ELR (cell line): ENCODE measurements at regions not wholly inside any gene's neighbourhood (a gene's known extent, or its start where the extent isn't known, plus 50 kb on each side); places are given as distances from the start of the nearest gene placed in this dataset.

Experiments
- DNase-seq: peaks from one replicate; pipeline ENCODE4 v3.0.0-alpha.2; 2015; ENCODE audit warnings: low read depth

DNA sequence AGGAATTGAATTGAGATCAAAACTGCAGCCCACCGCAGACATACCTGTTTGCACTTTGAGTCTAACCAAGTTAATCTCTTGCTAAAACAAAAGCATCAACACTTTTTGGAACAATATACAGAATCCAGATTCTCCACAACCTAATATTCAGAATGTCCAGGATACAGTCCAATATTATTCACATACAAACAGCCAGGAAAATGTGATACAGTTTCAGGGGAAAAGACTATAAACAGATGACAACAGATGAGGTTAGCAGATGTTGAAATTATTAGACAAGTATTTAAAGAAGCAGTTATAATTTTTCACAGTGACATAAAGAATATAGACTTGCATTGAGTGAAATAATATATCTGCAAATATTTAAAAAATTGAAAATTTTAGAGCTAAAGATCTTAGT, 678.1 kb upstream of the CXADR start:
- no peak for DNase-seq

DNA sequence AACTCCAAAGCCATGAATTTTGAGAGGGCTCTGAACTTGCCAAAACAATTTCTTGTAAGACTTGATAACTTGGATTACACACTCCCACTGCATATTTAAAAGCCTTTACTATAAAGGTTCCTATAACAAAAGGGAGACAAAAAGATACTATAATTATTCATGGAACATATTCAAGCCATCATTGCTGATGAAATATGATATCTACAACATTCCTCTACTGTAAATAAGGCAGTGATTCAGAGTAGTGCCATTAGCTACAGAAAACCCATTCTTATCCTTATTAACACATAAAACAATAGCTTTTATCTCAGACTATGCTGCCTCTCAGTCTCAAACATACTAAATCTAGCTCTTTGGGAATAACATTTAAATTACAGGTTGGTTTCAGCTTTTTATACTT, 675.5 kb upstream of the CXADR start:
- DNase-seq = peak; percentile 19

DNA sequence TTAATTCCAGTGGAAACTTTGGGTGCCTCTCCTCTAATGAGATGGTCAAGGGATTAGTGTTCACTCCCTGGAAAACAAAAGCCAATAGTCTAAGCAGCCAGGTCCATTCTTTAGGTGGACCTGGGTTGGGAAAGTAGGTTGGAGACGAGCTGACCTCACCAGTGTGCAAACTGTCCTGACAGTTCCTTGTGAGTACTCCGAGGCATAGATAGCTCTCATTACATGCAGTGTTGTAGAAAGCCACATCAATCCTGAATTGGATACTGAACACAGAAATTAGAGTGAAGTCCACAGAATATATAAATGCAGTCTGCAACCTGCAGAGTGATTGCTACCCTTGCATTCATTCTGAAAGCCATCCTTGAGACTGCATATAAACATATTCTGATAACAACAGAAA, 675.1 kb upstream of the CXADR start:
- no peak for DNase-seq

DNA sequence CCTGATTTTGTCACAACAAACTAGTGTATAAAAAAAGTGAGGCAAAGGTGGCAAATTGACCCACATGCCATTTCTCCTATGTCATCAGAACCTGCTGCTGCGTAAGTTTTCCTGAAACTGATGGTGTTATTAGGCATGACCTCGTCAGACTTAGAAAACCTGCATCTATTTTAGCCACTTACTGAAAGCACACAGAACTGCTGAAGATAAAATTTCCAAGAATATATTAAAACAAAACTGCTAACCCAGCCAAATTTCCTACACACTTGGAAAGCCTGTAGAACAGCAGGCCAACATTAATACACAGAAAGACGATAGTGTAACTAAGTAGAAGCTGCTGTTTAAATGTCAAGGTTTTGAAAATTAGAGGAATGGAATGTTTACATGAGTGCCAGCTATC, 674.5 kb upstream of the CXADR start:
- peak; percentile 10 for DNase-seq

DNA sequence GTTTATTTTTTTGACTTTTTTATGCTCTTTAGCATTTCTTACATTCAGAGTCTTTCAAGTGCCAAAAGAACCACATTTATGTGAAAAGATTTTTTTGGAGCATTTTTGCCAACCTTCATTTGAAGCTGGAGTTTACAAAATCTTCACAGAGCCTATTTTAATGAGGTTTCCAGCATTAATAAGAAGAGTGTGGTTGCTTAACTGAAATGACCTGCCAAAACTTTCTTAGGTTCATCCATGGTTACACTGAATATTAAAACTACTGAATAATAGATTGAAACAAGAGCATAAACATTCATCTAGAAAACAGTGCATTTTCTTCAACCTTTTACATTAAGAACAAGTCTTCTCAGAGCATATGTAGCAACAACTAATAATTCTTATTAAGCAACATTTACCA, 672.3 kb upstream of the CXADR start:
- no peak for DNase-seq

DNA sequence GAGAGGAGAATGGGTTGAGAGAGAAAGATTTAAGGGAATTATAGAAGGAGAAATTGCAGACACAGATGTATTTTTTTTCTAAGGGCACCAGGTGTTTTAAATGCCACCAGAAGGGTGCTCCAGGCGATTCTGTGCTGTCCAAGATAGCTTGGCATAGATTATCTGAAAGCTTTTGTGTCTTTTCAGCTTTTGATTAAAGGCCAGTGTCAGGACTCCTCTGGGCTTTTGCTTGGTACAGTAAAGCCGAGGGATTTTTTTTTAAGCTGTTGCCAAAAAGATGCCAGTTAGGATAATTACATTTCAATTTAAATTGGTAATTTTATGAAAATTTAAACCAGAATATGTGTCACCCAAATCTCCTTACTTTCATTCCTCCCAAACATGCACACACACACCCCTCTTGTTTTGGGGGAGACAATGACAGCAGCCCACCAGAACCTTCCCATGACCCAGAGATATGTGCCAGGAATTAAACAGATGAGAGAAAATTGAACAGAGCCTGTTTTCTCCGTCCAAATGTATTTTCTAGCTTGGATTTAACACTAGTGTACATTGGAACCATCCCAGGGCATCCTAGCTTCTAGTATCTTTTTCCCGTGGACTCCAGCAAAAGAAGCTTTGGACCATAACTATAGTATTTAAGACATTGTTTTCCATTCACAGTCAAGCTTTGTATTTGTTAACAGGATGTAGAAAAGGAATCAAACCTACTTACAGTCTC, 670.7 kb upstream of the CXADR start:
- DNase-seq = no peak

DNA sequence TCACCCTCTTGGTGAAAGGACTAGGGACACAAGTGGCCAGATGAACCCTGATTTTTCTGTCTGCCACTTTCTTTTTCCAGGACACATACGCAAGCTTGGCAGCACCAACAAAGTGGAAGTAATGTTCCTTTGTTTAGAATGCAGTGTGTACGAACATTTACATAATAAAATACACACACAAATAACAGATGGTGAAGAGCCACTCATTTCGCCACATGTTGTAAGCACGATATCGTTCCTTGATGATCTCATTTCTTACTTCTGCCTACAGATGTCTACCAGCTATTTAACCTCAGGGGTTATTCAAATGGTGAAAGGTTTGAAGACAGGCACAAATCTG, 670.2 kb upstream of the CXADR start:
- DNase-seq = peak; percentile 22

DNA sequence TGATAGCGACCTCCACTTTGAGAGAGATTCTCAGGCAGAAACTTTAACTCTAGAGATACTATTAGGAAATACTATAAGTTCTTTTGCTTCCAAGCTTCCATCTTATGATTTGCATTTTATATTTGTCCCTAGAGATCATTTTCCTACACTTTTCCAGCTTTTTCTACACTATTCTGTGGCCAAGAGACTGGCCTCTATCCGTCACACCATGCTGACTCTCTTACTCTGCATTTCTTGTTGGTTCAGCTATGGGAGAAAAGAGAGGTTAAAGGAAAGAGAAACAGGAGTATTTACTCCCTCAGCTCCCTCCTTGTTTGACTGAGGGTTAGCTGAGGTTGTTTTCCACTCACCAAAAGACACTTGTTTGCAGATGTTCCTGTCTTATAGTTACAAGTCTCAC, 665.6 kb upstream of the CXADR start:
- no peak for DNase-seq

DNA sequence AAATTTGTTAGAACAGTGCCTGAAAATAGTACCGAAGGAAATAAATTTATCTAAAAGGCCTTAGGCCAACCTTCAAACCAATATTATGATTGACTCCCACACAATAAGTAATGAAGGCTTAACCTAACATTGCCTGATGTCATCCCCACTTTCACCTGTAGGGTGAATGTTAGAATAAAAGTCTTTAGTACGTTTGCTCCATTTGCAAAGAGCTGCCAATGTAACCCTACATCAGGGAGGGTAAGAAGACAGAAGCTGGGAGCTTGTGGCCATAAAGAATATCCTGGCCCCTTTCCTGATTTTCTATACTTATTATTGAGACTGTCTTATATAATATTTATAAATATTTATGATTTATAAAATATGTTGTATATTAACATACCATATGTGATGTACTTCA, 661.8 kb upstream of the CXADR start:
- no peak for DNase-seq

DNA sequence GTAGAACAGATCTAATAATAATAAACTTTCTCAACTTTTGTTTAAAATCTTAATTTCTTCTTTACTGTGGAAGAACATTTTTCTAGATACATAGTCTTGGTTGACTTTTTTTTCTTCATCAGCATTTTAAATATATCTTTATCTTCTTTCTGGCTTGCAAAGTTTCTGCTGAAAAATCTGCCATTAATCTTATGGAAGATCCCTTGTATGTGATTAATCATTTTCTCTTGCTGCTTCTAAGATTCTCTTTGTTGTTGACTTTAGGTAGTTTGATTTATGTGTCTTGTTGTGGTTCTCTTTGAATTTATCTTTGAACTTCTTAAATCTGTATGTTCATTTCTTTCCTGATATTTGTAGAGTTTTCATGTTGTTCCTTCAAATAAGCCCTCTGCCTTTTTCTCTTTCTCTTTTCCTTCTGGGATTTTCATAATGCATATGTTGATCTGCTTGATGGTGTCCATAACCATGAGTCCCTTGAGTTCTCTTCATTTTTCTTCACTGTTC, 657.6 kb upstream of the CXADR start:
- DNase-seq = no peak

DNA sequence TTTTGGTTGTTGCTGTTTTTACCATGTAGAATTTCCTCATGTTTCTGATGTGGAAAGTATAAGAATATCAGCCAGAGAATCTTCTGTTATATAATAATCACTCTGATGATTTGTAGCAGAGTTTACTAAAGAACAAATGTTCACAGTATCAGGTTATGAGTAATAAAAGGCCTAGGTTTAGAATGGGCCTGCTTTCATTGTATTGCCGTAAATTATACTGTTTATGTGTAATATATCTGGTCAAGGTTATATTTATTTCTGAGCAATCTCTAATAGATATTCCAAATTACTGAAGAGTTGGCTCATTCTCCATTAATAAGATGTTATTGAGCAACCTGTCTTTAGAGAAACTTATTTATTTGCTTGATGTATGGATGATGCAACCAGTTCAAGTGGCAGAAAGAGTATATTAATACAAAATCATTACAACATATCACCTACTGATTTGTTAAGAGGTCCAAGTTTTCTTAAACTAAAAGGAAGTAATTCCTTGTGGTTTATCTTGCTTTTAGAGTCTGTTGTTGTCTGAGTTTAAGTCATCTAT, 649.4 kb upstream of the CXADR start:
- no peak for DNase-seq

DNA sequence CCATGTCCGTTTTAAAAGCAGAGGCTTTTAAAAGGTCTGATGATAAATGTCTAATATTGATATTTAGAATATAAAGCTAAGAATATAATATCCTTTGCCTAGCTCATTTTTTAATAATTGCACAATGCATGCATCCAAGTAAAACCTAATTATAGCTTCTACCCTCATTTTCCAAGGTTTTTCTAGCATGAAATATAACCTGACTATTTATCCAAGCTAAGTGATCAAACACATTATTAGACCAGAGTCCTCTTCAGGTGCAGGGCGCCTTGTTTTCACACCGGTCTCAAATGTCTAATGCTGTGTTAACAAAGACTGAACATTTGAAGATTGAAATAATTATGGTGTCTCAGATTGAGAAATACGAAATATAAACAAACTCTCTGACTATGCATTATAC, 648.9 kb upstream of the CXADR start:
- no peak for DNase-seq

DNA sequence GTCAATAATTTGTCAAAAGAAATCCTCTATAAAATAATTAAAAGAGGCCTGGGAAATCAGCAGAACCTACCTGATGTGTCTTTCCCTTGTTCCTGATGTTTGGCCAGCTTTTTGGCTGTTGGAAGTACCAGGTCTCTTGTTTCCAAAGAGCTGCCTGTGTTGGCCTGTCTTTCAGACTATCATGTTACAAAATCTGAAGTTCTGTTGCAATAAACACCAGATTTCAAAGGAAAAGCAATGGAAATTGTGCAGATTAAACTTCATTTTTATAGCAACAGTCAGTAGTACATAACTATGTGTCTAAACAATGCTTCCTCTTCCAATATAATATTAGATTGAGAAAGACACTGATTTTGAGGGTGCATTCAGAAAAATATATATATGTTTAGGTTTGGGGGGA, 647.2 kb upstream of the CXADR start:
- DNase-seq = no peak

DNA sequence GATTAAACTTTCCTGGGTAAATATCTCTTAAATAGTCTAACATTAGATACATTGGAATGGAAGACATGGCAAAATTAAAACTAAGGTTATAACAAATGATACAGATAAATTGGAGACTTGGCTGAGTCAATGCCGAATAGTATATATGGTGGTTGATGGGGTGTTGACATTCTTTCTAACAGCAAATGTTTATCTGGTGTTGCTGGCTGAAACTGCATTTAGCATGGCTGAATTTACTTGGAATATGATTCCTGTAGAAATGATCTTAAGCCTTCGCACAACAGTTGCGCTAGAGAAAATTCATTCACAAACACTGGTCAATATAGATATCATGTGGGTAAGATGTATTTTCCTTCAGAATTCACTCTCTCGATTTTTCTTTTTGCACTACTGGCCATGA, 646.0 kb upstream of the CXADR start:
- no peak for DNase-seq

DNA sequence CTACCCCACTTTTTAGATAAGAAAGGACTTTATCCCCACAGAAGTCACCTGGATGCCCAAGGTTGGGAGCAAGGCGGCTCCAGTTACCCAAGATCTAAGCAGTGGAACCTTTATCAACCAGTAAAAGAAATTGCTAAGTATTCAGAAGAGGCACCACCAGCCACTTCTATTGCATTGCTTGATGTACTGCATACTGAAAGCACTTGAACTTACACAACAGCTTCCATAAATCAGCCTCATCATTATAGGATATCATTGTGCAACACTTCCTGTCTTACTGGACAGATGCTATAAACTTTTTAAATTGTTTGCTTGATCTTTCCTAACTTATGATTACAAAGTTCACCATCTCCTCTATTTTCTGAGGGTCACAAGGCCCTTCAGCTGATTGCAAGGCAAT, 642.7 kb upstream of the CXADR start:
- DNase-seq = peak; percentile 2

DNA sequence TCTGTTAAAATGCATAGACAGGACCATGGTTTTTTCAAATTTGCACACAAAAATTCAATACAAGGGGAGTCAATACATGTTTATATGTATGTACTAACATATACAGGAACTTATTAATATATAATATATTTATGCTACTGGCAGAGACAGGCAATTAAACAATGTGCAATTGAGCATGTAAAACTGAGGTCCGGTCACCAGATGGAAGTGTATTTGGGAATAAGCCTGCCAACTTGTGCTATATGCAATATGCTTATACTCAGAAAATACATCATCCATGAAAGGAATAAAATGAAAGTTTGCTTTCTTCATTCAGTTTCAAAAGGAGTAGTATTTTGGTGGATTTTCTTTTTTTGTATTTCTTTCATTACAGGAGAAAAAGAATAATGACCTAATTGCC, 640.2 kb upstream of the CXADR start:
- no peak for DNase-seq

DNA sequence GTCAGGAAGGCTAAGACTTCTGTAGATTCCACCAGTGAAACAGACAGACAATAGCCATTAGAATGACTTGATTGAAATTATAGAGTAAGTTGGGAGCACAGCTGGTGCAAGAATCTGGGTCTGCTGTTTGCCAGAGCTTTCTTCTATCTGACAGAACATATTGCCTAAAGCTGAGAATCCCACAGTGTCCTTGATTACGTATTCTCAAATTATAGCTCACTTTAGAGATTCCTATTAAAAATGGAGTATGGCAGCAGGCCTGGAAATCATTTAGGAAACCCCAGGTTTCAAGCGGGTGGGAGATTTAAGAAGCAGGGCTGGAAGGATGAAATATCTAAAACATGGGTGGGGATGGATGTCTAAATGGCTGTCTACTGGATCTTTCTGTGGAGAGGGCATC, 639.7 kb upstream of the CXADR start:
- no peak for DNase-seq

DNA sequence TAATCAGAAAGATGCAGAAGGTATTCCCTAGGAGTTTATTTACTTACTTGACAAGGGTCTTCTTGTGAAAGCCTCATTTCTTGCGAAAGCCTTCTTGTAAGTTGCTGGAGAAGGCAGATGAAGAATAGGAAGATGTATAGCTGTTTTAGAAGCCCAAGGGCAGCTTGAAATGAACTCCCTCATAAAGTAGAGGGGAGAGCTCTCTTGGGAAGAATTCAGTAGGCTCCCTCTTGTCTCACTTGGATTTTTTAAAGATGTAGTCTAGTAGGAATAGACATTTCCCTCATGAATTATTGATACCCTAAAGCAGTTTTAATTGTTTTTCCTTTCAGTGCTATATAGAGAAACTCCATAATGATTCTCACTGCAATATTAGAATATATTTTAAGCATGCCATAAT, 639.2 kb upstream of the CXADR start:
- no peak for DNase-seq

DNA sequence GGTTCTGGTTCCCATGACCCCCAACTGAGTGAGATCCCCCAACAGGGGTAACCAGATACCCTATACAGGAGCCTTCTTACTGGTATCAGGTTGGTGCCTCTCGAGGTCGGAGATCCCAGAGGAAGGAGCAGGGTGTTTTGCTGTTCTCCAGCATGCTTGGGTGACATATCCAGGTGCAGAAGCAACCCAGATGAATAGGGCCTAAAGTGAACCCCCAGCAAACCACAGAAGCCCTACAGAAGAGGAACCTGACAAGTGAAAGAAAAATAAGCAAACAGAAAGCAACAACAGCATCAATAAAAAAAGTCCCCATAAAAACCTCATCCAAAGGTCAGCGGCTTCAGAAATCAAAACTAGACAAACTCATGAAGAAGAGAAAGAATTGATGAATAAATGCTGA, 633.4 kb upstream of the CXADR start:
- DNase-seq = no peak

DNA sequence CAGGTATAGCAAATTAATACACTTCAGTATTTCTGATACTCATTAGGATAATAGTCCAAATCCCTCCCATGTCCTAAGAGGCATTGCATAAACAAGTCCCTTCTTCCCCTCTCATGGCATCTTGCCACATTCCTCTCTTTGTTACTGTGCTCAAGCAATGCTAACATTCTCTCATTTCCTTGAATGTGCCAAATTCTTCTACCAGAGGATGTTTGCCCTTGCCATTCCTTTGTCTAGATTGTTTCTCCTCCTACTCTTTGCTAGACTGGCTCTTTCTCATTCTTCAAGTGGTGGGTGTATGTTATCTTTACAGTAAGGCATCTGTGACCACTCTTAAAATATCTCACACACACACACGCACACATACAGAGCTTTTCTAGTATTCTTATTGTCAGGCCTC, 621.0 kb upstream of the CXADR start:
- DNase-seq = no peak

DNA sequence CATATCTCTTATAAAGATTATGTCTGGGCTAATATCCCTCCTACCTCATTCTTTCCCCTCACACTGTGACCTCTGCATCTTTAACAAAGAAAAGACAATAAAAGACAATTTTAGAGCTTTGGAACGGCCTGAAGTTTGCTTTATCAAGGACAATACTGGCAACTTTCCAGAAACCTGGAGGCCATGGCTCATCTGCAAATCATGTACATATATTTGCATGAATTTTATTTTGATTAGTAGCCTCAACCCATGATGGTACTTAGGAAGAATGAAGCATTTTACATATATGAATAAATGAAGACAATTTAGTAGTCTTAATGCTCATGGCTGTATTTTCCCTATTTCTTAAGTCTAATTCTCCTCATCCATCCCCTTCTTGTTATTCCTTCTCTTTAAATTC, 612.2 kb upstream of the CXADR start:
- no peak for DNase-seq

DNA sequence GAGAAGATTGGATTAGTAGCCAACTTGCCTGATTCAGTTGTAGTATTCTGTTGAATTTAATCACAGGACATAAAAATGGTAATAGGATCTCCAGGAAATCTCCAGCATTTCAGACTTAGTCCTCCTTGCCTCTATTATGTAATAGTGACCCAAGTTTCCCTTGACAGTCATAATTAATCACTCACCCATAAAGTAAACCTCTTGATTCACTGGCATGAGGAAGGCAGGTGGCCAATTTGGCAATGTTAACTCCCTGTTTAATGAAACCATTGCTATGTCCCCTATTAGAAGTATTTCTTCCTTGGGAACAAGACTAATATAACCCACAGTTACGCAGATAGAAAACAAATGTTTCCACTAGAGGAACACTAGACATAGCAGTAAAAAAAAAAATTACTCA, 604.8 kb upstream of the CXADR start:
- peak; percentile 1 for DNase-seq

DNA sequence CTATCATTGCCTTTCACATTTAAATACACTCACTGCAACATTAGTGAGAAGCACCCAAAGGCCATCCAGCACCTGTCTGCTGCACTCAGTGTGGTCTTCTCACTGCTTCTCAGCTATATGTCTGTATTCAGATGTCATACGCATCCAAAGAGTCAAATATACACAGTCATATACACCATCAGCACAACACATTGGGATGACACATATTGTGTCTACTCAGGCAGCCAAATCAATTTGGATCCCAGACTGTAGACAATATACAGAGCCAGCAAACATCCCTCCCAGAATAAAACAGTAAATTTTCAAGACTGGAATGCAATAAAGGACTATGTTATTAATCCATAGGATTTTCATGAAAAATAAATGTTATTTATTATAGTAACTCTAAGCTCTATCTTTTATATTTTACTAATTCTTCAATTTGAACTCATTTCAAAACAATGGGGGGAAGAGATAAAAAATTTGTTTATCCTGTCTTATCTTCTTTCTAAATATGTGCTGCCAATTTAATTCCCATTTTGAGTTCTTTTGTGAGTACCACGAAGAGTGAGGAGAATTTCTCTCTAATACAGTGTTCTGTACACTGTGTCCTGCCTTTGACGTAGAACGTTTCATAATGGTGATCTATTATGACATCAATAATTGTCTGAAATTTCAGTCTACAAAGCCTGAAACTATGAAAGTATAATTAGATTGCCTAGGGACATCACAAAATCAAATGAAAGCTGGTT, 602.2 kb upstream of the CXADR start:
- no peak for DNase-seq

DNA sequence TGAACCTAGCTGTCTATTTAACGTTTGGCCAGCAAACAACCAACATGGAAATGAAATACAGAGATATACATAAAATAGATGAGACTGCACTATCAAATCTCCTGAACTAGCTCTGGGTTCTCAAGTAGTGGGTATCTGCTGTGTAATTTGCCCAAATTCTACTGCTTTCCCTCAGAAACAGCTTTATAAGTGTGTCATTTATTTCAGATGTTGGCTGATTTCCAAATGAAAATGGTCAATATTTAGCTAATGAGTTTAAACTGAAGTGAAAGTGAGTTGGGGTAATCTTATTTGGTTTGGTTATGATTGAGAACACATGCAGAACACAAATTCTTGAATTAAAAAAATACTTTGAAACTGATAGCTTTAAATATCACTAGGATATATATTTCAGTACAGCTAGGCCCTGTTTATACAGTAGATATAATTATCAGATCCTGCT, 601.7 kb upstream of the CXADR start:
- no peak for DNase-seq
